NCI-H187 (cell line): ENCODE measurements at regions not wholly inside any gene's neighbourhood (a gene's known extent, or its start where the extent isn't known, plus 50 kb on each side); places are given as distances from the start of the nearest gene placed in this dataset.

Experiments used
- DNase-seq, 2 experiments: peaks; one replicate each; lab custom pipeline; 2025; lab: John Stamatoyannopoulos, UW

DNA sequence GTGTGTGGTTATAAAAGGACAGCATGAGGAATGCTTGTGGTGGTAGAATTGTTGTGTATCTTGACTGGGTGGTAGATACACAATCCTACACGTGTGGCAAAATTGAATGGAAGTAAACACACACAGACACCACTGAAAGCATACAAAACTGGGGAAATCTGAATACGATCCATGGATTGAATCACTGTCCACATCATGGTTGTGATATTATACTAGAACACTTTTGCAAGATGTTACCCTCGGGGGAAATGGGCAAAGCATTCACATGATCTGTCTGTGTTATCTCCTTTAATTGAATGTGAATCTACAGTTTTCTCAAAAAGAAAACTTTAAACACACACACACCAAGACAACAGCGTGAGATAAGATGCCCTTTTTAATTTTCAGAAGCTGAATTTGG lies 165.2 kb upstream of the CELF2 start:
- DNase-seq, result no peak

DNA sequence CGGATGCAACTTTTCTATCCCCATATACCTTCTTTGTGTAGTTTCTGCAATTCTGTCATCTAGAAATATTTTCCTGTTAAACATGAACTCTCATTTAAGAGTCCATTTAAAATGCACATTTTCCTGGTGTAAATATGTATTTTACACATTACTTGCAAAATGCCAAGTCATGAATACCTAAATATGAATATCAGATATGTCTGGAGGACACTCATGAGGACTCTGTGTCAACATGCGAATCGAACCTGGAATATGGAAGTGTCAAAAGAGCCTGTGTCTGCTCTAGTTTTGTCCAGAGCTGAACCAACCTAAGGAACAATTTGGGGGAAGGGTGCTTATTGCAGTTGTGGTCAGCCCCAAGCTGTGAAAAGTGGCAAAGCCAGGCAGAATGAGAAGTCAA lies 163.7 kb upstream of the CELF2 start:
- no peak for DNase-seq

DNA sequence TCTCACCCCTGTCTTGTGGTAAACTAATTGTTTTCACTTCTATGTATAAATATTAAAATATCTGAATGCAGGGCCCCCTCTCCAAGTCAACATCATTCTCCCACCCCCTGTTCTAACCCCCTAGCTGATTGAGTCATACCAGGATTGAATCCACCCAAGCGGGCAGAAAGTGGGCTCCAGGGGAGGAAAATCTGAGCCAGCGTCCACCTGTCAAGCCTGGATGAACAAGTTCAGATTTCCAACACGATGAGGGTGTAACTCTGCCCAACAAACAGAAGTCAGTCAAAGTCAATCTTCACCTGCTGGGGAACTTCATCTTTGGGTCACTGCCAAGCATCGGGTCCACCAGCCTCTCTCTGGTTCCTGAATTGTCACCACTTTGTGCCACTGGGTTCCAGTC lies 162.9 kb upstream of the CELF2 start:
- no peak for DNase-seq

DNA sequence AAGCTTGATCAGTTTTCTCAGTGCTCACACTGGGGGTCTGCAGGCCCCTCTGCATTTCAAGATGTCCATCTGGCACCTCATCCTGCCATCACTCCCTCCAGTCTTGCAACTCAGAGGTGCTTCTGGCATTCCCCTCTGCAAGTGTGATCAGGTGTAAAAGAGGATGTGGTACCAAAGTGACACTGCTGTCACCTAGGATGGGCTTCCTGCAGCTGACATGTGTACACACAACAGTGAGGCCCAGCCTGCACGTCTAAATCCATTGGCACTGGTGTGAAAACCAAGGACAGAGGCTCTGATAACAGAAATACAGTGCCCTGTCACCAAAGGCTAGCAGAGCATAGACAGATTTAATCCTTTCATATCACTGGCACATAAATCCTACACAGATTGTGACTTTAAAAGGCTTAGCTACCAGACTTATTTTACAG lies 162.5 kb upstream of the CELF2 start:
- no peak for DNase-seq

DNA sequence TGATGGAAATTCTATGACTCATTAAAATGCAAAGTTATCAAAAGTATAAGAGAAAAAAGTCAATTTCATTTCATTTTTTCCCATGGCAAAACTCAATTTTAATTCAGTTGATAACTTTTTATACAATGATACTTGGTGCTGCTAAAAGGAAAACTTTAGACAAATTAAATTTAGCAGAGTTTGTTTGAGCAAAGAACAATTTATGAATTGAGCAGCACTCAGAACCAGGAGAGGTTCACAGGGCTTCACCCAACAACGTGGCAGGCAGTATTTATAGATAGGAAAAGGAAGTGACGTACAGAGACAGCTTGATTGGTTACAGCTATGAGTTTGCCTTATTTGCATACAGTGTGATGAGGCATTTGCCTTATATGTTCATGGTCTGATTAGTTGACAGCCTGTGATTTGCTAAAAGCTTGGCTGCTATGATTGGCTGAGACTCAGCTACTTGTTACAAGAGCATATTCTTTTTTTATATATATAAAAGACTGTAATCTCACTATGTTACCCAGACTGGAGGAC lies 157.2 kb upstream of the CELF2 start:
- DNase-seq, result no peak

DNA sequence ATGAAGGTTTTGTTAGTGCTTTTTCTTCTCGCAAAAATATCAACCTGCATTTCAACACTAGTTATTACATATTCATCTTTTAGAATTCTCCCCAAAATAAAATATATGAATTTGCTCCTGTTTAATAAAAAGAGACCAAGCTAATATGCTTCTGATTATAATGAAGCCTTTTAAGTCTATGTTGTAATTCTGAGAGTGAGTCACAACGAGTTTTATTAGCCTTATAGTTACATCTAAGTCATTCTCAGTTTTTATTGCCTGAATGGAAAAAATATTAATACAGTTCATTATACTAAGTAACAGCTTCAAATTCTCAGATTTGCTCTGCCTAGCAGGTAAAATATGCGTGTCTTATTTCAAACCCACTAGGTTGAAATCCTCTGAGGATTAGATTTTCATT lies 152.4 kb upstream of the CELF2 start:
- no peak for DNase-seq

DNA sequence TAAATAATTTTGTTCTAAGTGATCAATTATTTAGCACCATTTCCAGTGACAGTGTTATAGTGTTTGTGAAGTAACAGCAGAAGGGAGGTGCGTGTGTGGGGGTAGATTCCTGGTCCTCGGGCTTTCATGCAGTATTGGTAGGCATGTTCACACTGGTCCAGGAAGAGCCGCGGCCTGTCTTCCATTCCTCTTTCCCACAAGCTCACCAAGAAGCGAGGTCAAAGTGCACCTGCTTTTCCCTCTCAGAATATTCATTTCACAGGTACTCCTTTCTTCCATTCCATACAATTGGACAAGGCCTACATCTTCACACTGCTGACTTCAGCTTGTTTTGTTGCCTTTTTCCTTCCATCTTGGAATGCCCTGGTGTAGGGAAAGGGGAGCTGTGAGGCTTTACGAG lies 151.8 kb upstream of the CELF2 start:
- no peak for DNase-seq

DNA sequence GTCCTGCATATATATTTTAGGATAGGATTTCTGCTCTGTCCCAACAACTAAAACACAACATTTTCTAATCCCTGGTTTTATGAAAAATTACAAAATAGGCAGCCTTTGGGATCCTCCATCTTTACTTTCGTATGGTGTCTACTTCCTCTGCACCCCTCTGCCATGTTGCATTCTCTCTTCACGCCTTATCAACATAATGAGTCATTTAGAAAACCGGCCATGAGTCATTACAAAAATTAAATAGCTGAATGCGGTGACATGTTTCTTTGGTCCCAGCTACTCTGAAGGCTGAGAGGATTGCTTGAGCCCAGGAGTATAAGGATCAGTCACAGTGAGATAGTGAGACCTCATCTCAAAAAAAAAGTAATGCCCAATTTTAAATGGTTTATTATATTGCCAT lies 148.1 kb upstream of the CELF2 start:
- DNase-seq, result no peak

DNA sequence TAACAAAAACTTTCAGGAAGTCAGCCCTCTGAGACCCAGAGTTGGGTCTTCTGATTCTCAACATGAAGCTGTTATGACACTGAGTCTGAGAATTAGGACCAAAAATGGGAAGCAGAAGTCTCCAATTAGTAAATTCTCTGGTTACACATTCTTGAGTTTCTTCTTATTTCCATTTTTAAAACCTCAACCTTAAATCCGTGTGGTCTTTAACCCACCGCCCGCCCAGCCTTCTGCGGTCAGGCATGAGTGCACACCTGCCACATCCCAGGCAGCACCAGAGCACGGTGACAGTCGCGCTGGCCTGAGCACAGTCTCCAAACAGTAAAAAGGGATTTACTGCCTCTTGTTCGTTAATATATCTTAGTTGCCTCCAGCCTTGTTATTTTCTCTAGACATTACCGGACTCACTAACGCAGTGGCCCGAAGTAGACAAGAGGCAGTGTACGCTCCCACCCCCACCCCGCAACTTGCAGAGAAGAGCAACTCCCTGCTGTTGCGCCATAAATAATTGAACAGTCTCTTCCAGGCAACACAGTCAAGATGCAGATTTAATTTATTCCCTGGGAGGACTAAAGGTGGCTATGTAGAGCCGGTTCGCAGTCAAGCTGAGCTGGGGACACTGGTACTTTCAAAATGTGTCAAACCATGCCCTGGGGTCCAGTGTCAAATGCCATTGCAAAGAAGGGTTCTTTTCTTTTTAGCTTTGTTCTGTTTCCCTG lies 147.0 kb upstream of the CELF2 start:
- peak; percentile 3 to 8 for DNase-seq

DNA sequence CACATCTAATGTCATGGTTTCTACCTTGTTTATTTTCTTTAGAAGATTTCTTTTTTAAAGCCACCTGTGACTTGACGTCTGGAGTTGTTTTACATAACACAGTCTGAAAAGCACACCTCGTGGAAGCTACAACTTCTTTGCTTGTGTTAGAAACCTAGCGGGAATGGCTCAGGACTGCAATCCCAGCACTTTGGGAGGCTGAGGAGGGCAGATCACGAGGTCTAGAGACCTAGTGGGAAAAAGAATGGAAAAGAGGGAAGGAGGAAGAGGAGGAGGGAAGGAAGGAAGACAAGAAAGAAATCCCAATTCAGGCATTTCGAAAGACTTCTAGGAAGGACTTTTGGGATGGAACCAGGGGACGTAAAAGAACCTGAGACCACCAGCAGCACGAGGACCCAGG lies 146.3 kb upstream of the CELF2 start:
- no peak for DNase-seq

DNA sequence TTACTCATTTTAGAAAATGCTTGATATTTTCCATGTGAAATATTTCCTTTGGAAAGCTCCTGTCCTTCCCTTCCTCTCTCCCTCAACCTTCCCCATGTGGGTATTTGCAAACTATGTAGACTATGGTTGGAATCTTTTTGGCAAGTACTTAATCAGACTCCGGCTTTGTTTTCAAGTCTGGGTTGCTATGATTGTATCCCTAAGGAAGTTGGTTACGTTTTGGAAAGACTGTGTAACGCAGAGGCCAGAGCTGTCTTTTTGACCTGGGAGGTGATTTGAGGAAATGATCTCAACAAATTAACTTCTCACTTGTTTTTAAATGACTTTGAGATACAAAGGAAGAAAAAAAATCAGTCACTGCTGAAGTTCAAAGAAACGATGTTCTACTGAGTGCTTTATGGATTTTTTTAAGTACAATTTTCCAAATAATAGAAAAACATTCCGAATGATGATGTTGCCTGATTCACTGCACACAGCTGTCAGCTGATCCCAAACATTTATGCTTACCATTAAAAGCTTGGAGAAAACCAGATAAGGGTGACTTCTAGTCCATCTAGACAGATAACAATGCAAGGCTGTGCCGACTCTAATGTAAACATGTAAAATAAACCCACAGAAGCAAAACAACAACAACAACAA lies 145.5 kb upstream of the CELF2 start:
- no peak for DNase-seq

DNA sequence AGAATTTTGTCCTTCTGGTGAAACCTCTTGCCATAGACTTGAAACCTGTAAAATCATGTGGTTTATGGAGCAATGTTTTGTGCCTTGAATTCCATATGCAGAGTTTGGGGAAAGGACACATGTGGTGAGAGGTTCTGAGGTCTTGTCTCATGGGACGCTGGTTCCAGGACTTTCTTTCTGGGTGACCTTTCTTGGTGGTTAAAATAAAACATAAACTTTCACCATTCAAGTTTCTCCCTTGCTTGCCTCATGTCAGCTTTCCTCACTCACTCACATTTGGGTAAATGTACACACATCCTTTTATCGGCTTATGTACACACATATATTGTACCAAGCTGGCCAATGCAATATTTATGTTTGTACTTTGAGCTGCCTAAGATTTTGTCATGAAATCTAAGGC lies 144.9 kb upstream of the CELF2 start:
- no peak for DNase-seq

DNA sequence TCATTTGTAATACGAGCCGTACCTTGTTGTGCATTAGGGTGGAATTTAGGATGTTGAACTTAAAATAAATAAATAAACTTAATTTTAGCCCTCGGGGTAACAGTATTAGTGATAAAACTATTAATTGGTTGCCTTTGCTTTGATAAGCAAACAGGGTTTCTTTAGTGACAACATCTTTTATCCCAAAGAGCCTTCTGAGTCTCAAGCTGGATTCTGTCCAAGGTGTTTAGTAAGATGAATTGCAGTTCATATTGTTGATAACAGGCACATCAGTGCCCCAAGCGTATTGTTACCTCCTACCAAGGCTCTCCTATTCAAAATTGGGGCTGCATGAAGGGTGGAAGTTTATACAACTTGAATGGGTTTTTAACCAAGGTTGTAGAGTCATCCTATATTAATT lies 144.4 kb upstream of the CELF2 start:
- no peak for DNase-seq

DNA sequence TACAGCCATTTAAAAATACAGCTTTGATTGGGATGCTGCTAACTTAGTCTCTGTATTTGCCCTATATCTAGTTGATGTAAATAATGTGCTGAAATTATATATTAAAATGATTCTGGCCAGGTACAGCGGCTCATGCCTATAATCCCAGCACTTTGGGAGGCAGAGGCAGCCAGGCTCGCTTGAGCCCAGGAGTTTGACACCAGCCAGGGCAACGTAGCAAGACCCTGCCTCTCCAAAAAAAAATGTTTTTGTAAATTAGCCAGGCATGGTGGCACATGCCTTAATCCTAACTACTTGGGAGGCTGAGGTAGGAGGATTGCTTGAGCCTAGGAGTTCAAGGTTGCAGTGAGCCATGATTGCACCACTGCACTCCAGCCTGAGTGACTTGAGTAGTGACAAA lies 143.8 kb upstream of the CELF2 start:
- DNase-seq, result no peak

DNA sequence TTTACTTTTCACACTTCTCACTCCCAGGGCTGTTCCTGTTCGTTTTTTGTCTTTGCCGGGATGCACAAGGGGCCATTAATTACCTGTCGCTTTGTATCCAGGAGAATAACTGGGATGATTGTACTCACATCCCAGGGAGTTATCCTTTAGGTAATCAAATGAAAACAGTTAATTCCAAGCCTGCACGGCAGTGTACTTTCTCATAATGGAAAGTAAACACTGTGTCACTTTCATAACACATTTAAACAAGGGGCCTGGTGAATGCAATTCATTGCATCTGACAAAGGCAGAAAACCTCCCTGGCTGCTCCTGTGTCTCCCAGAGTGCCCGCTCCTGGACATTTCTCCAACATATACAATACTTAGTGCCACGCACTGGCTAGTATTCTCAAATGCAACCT lies 138.7 kb upstream of the CELF2 start:
- DNase-seq, result no peak

DNA sequence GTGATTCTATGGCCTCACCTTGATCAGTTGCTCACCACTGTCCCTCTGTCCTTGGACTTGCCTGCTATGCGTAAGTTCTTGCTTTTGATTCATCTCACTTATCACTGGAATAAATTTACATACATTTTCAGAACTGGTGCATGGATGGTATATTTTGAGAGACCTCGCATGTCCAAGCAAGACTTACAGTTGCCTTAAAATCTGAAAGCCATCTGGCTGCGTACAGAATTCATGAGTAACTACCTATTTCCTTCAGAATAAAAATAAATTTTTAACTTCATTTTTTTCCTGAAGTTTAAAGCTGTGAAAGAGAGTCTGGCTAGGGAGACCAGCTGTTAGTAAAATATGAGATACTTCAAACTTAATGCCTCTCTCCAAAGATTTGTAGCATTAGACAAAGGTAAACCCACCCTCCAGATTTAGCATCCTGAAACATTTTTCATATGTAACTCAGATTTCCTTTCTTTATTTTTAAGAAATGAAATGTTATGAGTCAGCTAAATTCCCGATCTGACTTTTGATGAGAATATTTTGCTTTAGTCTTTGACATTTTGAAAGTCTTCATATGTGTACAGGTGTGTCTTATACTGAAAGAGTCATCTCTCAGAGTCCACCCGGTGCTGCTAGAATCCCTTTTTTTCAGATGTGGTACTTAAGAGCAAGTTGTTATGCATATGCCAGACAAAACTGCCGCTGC lies 136.4 kb upstream of the CELF2 start:
- no peak for DNase-seq

DNA sequence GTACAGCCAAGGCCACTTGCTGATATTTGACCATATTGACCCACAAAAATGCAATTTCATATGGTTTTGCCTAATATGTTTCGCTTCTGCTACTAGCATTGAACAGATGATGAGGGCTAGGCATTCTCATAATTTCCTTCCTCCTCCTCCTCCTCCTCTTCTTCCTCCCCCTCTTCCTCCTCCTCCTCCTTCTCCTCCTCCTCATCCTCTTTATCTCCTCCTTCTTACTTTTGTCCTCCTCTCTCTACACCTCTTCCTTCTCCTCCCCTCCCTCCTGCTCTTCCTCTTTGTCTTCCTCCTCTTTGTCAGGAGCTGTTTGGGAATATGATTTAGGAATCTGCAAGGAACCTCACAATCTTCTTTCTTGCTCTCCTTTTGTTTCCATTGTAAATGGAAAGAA lies 133.9 kb upstream of the CELF2 start:
- DNase-seq, result no peak

DNA sequence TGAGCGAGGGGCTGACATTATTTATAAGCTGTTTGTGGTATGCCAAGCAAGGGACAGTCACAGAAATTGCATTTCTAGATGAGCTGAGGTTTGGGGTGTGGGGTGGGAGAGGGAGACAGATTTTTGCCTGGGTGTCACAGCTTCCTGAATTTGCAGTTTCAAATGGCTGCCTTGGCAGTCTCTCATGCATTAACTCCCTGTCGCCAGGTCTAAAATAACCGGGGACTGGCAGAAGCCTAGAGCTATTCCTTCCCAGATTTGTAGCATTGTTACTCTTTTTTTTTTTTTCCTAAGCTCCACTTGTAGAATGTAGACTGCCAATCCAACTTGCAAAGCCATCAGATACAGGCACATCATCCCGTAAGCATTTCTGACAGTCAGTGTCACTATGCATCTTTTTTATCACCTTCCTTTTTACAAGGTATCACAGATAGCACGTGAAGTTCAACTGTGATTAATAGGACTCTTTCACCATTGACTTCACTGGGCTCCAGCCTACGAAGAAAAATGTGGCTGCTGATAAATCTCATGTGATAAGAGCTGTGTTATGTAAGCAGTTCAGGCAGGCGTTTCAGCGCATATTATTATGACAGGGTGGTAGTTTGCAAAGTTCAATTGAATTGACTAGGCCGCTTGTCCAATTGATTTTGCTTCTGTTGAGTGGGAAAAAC lies 130.7 kb upstream of the CELF2 start:
- no peak for DNase-seq

DNA sequence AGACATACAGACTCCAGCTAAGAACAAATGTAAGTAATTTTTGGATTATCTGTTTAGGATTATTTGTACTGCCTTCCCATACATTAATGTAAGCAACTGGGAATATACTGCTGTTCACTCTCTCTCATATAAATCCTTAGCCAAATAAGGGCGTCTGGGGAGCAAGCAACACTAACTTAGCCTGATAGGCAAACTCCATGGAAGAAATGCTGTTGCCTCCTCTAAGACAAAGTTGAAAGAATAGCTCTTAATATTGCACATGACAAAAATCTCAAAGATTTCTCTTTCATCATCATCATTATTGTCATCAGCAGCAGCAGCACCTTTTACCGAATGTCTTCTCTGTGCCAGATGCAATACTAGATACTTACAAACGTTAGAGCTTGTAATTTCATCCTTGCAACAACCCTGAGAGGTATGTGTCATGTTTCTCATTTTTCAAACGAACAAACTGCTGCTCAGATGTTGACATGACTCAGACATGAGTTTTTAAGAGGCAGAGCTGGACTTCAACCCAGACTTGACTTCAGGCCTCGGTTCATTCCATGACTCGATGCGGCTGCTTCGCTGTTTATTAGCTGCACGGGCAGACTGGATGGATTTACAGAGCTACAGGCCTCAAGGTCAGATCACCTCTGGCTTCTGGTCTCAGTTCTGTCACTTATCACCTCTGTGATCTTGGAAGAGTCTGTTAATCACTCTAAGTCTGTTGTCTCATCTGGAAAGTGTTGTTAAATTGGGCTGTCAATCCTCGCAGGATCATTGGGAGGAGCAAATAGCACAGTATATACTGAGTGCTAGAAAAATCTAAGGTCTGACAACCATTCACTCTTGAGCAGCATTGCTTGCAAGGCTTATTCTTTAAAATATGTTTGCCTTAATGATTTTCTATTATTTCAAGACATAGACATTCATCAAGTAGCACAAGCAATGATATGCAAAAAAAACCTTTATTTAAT lies 126.3 kb upstream of the CELF2 start:
- no peak for DNase-seq

DNA sequence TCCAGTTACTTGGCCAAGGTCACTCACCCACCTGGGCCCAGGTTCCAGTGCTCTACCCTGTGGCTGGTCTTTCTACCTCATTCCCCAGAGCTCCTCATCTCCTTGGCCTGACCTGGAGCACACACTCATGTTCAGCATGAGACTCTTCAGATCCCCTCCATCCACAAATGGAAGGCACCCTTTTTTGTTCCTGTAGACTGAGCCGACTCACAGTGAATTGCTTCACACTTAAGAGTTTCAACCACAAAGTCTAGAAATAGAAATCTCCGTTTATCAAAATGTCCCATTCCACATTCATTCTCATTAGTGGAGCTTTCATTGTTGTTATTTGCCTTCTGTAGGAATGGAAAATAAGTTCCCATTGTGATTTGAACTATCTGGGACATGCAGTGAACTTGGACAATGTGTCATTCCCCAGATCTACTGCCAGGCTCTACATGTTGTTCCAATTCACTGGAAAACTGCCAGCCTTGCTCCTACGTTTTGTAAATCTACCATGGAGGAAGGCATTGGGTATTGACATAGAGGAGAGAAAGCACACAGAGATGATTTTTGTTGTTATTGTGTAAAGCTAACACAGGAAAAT lies 125.3 kb upstream of the CELF2 start:
- no peak for DNase-seq

DNA sequence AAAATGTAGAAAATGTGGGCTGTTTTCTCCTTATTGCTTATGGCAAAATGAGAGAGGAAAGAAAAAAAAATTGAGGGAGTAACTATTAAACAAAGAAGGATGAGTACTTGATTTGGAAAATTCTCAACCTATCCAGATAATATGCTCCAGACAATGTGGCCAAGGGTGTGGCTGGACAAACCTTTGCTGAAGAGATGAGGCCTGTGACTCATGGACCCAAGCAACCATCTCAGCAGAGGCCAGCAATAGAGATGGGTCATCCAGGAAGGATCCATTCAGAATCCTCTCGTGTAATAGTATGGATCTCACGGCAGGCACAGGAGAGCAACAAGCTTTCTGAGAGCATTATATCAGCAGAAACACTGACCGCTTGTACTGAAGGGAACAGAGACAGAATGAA lies 120.3 kb upstream of the CELF2 start:
- DNase-seq, result no peak
